ENCODE measurements at regions not wholly inside any gene's neighbourhood (a gene's known extent, or its start where the extent isn't known, plus 50 kb on each side); places are given as distances from the start of the nearest gene placed in this dataset.

DNA sequence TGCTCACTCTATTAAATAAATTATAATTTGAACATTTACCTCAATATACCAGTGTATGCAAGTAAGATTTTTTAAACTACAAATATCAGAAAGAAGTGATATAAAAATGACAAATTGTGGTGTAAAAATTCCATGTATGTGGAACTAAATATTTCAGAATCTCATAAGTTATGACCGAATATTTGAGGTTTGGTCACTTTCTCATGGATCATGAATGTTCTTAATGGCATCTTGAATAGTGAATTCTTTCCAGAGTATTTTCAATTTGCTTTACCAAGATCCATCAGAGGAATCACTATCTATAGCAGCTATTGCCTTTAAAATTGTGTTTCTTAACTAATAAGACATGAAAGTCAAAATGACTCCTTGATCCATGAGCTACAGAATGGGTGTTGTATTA, 950.6 kb downstream of the TBC1D32 start (continued):
- TF ChIP-seq POLR2A (IDR thresholded peaks at IDR 0.05; ENCODE audit: insufficient read depth in 1 of 2, low read depth in 2 of 2, low read length in 2 of 2) = no peak
- no peak for TF ChIP-seq ZNF354B (CRISPR knock-in tag; IDR thresholded peaks at IDR 0.05)
- no peak for TF ChIP-seq RFXANK (CRISPR knock-in tag; IDR thresholded peaks at IDR 0.05)
- TF ChIP-seq ZFAT (CRISPR knock-in tag; conservative IDR thresholded peaks at IDR 0.05) = no peak
- no peak for TF ChIP-seq MZF1 (CRISPR knock-in tag; IDR thresholded peaks at IDR 0.05; ENCODE audit: borderline replicate concordance)
- no peak for TF ChIP-seq NR2F1 (CRISPR knock-in tag; IDR thresholded peaks at IDR 0.05)
- TF ChIP-seq CBX1 (IDR thresholded peaks at IDR 0.05; ENCODE audit: low read depth) = no peak

GRCh38 chr6:120378582-120379220, 955.6 kb downstream of the TBC1D32 start:
- FAIRE-seq = no peak
- ATAC-seq = peak; percentile 97
- H3K4me3 ChIP-seq (replicated peaks in 1 of 3; ENCODE audit: insufficient read depth in 1 of 3, low read depth in 2 of 3, low read length in 3 of 3) = no peak overlapping the region
- TF ChIP-seq ZNF280D (CRISPR knock-in tag; IDR thresholded peaks at IDR 0.05) (no peak), SIN3B (IDR thresholded peaks at IDR 0.05; ENCODE audit: low read length) (no peak), HMGXB4 (CRISPR knock-in tag; IDR thresholded peaks at IDR 0.05; ENCODE audit: borderline replicate concordance in 1 of 2, low read depth in 1 of 2) (0 out of 4 replicates have a peak, but pooled peaks of 1 of the 2 experiments have one; percentile 27), SMC3 (IDR thresholded peaks at IDR 0.05; ENCODE audit: low read length) (peak; percentile 52; the same call in 1 of the 2 replicates), CTCF (CRISPR knock-in tag; IDR thresholded peaks at IDR 0.05) (peak; percentile 65), MIXL1 (CRISPR knock-in tag; IDR thresholded peaks at IDR 0.05) (0 out of 2 replicates have a peak, but pooled peaks have one; percentile 47), TBP (CRISPR knock-in tag; IDR thresholded peaks at IDR 0.05) (no peak), CBX1 (IDR thresholded peaks at IDR 0.05; ENCODE audit: low read depth) (no peak), RAD21 (CRISPR knock-in tag; IDR thresholded peaks at IDR 0.05) (peak; percentile 40; the same call in 1 of the 2 replicates), ZNF20 (CRISPR knock-in tag; IDR thresholded peaks at IDR 0.05) (no peak)
- TF ChIP-seq, protein P1, sequence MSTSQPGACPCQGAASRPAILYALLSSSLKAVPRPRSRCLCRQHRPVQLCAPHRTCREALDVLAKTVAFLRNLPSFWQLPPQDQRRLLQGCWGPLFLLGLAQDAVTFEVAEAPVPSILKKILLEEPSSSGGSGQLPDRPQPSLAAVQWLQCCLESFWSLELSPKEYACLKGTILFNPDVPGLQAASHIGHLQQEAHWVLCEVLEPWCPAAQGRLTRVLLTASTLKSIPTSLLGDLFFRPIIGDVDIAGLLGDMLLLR (CRISPR knock-in tag; IDR thresholded peaks at IDR 0.05) = no peak

More at GRCh38 chr6:120378582-120379220, 955.6 kb downstream of the TBC1D32 start:
- Histone ChIP-seq H3K79me2 (ENCODE audit: insufficient read depth, low read length) (no peaks in the 10 kb centered on the region), H3K4me1 (ENCODE audit: insufficient read depth, low read length) (no peaks in the 10 kb centered on the region), H3K27ac (ENCODE audit: extremely low read length, insufficient read depth, low read length) (no peak overlapping the region), H3K4me2 (ENCODE audit: low read depth, low read length) (no peak overlapping the region), H3K27me3 (ENCODE audit: control insufficient read depth in 1 of 2, insufficient read depth in 2 of 2, low read length in 2 of 2) (no peaks in the 10 kb centered on the region), H4K20me1 (ENCODE audit: insufficient read depth, low read length) (no peaks in the 10 kb centered on the region), H2AFZ (ENCODE audit: low read length) (no peak overlapping the region), H3K9me3 (ENCODE audit: low read length) (no peaks in the 10 kb centered on the region), H3K9ac (ENCODE audit: insufficient read depth, low read depth, low read length) (no peak overlapping the region), H3K36me3 (replicated peaks in 1 of 2; ENCODE audit: control insufficient read depth in 1 of 2, insufficient read depth in 2 of 2, low read length in 2 of 2) (no peaks in the 10 kb centered on the region)
- in situ Hi-C loops (cut with HindIII; ENCODE audit: extremely low pct_ligation_motif_present, low pct_unique_long_range_greater_than_20kb) (no loop called here), intact Hi-C loops (cut with micrococcal nuclease; ENCODE audit: unreplicated experiment) (loop anchor here (1.0 to 2.0 kb wide), 3 partner anchors 398 to 636 kb away; no protein-coding TSS in a partner anchor)
- no TSS peak for BruUV-seq (replicated peaks)
- POLR2A ChIA-PET = no interaction called here
- 19% methylated on average over 3 of the region's 3 CpGs for WGBS (ENCODE audit: low lambda C conversion rate)
- CTCF ChIA-PET (ENCODE audit: low intra/inter-chr PET ratio, low total read pairs) = interaction anchor here (0.9 kb wide), 1 partner anchor 637 kb away, joined by 3 read pairs; no protein-coding TSS in a partner anchor
- peak; percentile 72 for DNase-seq (ENCODE audit: low spot score)
